HG02852 (cell line): ENCODE measurements at regions not wholly inside any gene's neighbourhood (a gene's known extent, or its start where the extent isn't known, plus 50 kb on each side); places are given as distances from the start of the nearest gene placed in this dataset.
"Not testable (repeated sequence)": the region's sequence is repeated elsewhere in the genome, so short reads cannot be mapped to it uniquely, and the experiment has no call there.

Source experiments
- ATAC-seq: cut with Tn5 transposase; IDR thresholded peaks from one replicate; pipeline ENCODE4 v1.9.1; 2021; ENCODE audit warnings: mild to moderate bottlenecking, moderate library complexity; ENCODE audit not compliant: unreplicated experiment

- ATAC-seq: not testable (repeated sequence)
Observed at GRCh38 chr13:50256536-50257321, 241.5 kb downstream of the KCNRG start.

GRCh38 chr13:50257646-50258045 lies 242.4 kb downstream of the KCNRG start:
- ATAC-seq: no peak

GRCh38 chr13:50261130-50261901 lies 246.1 kb downstream of the KCNRG start:
- no peak for ATAC-seq

- no peak for ATAC-seq
Observed at GRCh38 chr13:50267066-50267465, 251.8 kb downstream of the KCNRG start.

- ATAC-seq: no peak
Observed at GRCh38 chr13:50267917-50268316, 252.7 kb downstream of the KCNRG start.

GRCh38 chr13:50268500-50268899 lies 253.3 kb downstream of the KCNRG start:
- ATAC-seq: no peak

GRCh38 chr13:50274181-50274580 lies 258.9 kb downstream of the KCNRG start:
- ATAC-seq: no peak

- no peak for ATAC-seq
Observed at GRCh38 chr13:50275392-50276063, 260.3 kb downstream of the KCNRG start.

GRCh38 chr13:50276550-50276949 lies 261.3 kb downstream of the KCNRG start:
- no peak for ATAC-seq

- no peak for ATAC-seq
Observed at GRCh38 chr13:50277127-50277526, 261.9 kb downstream of the KCNRG start.

- ATAC-seq: no peak
Observed at GRCh38 chr13:50277906-50278305, 262.7 kb downstream of the KCNRG start.

GRCh38 chr13:50280441-50280937 lies 265.2 kb downstream of the KCNRG start:
- ATAC-seq: no peak

- ATAC-seq: no peak
Observed at GRCh38 chr13:50282016-50282415, 266.8 kb downstream of the KCNRG start.

- ATAC-seq: no peak
Observed at GRCh38 chr13:50283017-50283416, 267.8 kb downstream of the KCNRG start.

GRCh38 chr13:50284540-50284939 lies 269.3 kb downstream of the KCNRG start:
- ATAC-seq: peak; percentile 79

GRCh38 chr13:50285283-50285682 lies 270.0 kb downstream of the KCNRG start:
- peak; percentile 50 for ATAC-seq

GRCh38 chr13:50286324-50286723 lies 271.1 kb downstream of the KCNRG start:
- no peak for ATAC-seq

GRCh38 chr13:50290186-50290585 lies 274.9 kb downstream of the KCNRG start:
- ATAC-seq: no peak

GRCh38 chr13:50291611-50292010 lies 276.4 kb downstream of the KCNRG start:
- ATAC-seq: no peak

GRCh38 chr13:50292081-50292480 lies 276.8 kb downstream of the KCNRG start:
- no peak for ATAC-seq

GRCh38 chr13:50294425-50294824 lies 279.2 kb downstream of the KCNRG start:
- not testable (repeated sequence) for ATAC-seq
